Prostate gland (tissue), 2 donors: ENCODE measurements at regions not wholly inside any gene's neighbourhood (a gene's known extent, or its start where the extent isn't known, plus 50 kb on each side); places are given as distances from the start of the nearest gene placed in this dataset.
"Not testable (repeated sequence)": the region's sequence is repeated elsewhere in the genome, so short reads cannot be mapped to it uniquely, and the experiment has no call there.

Source experiments
- CTCF ChIP-seq, 4 experiments: fragments of 200-600 bp in 2 of 4; fragments of 450-650 bp in 2 of 4; sonication (generic) in 2 of 4; IDR thresholded peaks; 1 replicate in 3 of 4; 2 replicates in 1 of 4; pipeline ENCODE4 v1.5.1; 2016 to 2019; ENCODE audit warnings: antibody characterized with exemption in 4 of 4, mild to moderate bottlenecking in 2 of 4, moderate library complexity in 2 of 4
- POLR2A ChIP-seq: fragments of 450-650 bp; IDR thresholded peaks from one replicate; pipeline ENCODE4 v1.6.1; 2016; ENCODE audit warnings: antibody characterized with exemption, mild to moderate bottlenecking
- POLR2AphosphoS5 ChIP-seq: sonication (generic); formaldehyde crosslinking; IDR thresholded peaks from one replicate; pipeline ENCODE4 v1.6.1; 2017; ENCODE audit warnings: antibody characterized with exemption

- TF ChIP-seq POLR2AphosphoS5; CTCF (IDR thresholded peaks at IDR 0.05); POLR2A: not testable (repeated sequence)
Observed at GRCh38 chr2:111275854-111276171, 155.1 kb downstream of the BCL2L11 start.
